Chondrocyte (in vitro differentiated cells): ENCODE measurements at regions not wholly inside any gene's neighbourhood (a gene's known extent, or its start where the extent isn't known, plus 50 kb on each side); places are given as distances from the start of the nearest gene placed in this dataset.
A peak's percentile ranks its signal among the peaks of the same experiment; 100 is the strongest.
"Not testable (repeated sequence)": the region's sequence is repeated elsewhere in the genome, so short reads cannot be mapped to it uniquely, and the experiment has no call there.

Experiments
- DNase-seq: peaks from one replicate; pipeline ENCODE4 v3.0.0; 2021; ENCODE audit warnings: mixed read lengths, low spot score
- H3K27ac Mint-ChIP-seq: one replicate; pipeline ENCODE4 v1.8.0; 2021; ENCODE audit warnings: mild to moderate bottlenecking, moderate library complexity, mixed read lengths; ENCODE audit not compliant: unreplicated experiment
- H3K27me3 Mint-ChIP-seq: 2 replicates; pipeline ENCODE4 v1.8.0; 2021; ENCODE audit warnings: low read depth, mixed read lengths
- H3K36me3 Mint-ChIP-seq: 2 replicates; pipeline ENCODE4 v1.8.0; 2021; ENCODE audit warnings: low read depth, mixed read lengths
- H3K4me1 Mint-ChIP-seq: 2 replicates; pipeline ENCODE4 v1.8.0; 2021; ENCODE audit warnings: low read depth, mild to moderate bottlenecking, mixed read lengths
- H3K4me3 Mint-ChIP-seq: one replicate; pipeline ENCODE4 v1.8.0; 2021; ENCODE audit warnings: mild to moderate bottlenecking, moderate library complexity, mixed read lengths; ENCODE audit not compliant: unreplicated experiment
- H3K9me3 Mint-ChIP-seq: 2 replicates; pipeline ENCODE4 v1.8.0; 2021; ENCODE audit warnings: low read depth, mixed read lengths
- CTCF ChIP-seq: fragments of 200-600 bp; sonication (generic); IDR thresholded peaks from 2 replicates; pipeline ENCODE4 v1.5.0; 2021; ENCODE audit warnings: antibody characterized with exemption, mild to moderate bottlenecking, moderate library complexity

- Mint-ChIP-seq H3K27me3 (no peaks in the 10 kb centered on the region), H3K4me3 (no peak overlapping the region), H3K9me3 (peaks cover 3% of the 10 kb centered on the region), H3K27ac (no peak overlapping the region), H3K4me1 (no peaks in the 10 kb centered on the region), H3K36me3 (peaks cover 2% of the 10 kb centered on the region)
- DNase-seq, result no peak
- no peak for TF ChIP-seq CTCF
Measured at GRCh38 chr14:83913476-83913875, 1616.5 kb upstream of the FLRT2 start.

DNA sequence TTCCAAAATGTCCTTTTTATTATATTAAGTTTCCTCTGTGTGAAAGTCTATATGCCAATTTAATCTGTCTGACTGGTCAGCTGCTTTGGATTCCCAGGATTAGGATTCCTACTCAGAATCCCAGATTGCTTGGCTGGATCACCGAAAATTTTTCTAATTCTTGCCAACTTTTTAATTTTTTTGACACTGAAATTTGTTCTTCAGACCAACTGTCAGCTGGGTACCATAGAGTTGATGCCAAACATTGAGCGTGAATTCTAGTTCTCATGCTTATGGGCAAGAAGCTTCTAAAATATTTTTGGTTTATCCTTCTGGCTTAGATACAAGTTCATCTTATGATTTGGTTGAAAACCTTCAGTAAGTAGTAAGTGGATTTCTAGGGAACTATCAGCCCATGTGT, 1611.4 kb upstream of the FLRT2 start:
- Mint-ChIP-seq H3K4me3 (no peak overlapping the region), H3K4me1 (peaks cover under 1% of the 10 kb centered on the region)

DNA sequence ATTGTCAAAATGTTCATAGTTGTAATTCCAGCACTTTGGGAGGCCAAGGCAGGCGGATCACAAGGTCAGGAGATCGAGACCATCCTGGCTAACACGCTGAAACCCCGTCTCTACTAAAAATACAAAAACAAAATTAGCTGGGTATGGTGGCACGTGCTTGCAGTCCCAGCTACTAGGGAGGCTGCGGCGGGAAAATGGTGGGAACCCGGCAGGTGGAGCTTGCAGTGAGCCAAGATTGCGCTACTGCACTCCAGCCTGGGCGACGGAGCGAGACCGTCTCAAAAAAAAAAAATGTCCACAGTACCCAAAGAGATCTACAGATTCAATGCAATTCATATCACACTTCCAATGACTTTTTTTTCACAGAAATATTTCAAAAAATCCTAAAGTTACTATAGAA, 1610.3 kb upstream of the FLRT2 start:
- DNase-seq, H3K27ac Mint-ChIP-seq, H3K4me1 Mint-ChIP-seq, H3K27me3 Mint-ChIP-seq, H3K9me3 Mint-ChIP-seq, H3K36me3 Mint-ChIP-seq, H3K4me3 Mint-ChIP-seq: not testable (repeated sequence)

More for the DNA sequence above, 1611.4 kb upstream of the FLRT2 start:
- TF ChIP-seq CTCF, result no peak
- Mint-ChIP-seq H3K27ac (no peak overlapping the region), H3K36me3 (peaks cover 2% of the 10 kb centered on the region), H3K9me3 (peaks cover 3% of the 10 kb centered on the region), H3K27me3 (no peaks in the 10 kb centered on the region)
- DNase-seq, result no peak

- H3K4me1 Mint-ChIP-seq, result peaks cover 4% of the 10 kb centered on the region
- no peak for TF ChIP-seq CTCF
- no peak overlapping the region for H3K4me3 Mint-ChIP-seq
- no peaks in the 10 kb centered on the region for H3K27me3 Mint-ChIP-seq
- peaks cover 11% of the 10 kb centered on the region for H3K9me3 Mint-ChIP-seq
- H3K27ac Mint-ChIP-seq, result no peak overlapping the region
- H3K36me3 Mint-ChIP-seq, result no peaks in the 10 kb centered on the region
- DNase-seq, result no peak
Measured at GRCh38 chr14:83923842-83924241, 1606.1 kb upstream of the FLRT2 start.

- DNase-seq, result no peak
- Mint-ChIP-seq H3K27ac (no peak overlapping the region), H3K36me3 (no peaks in the 10 kb centered on the region), H3K4me3 (no peak overlapping the region), H3K9me3 (peaks cover 11% of the 10 kb centered on the region), H3K27me3 (no peaks in the 10 kb centered on the region), H3K4me1 (peaks cover 4% of the 10 kb centered on the region)
- no peak for TF ChIP-seq CTCF
Measured at GRCh38 chr14:83924259-83924658, 1605.7 kb upstream of the FLRT2 start.

DNA sequence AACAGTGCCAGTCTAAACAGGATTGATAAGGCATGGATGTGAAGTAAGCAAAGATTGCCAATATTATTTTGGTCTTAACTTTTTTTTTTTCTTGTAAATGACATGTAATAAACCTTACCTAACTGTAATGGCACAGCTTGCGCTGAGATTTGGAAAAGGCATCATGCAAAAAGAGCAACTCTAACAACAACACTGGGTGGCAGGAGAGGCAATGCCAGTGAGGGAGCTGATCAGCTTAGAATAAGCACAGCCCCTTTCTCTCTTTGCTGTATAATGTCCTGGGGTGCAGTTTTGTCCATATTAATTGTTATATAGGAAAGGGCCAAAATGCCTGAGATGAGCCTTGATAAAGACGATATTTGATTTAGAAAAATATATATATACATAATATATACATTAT, 1589.7 kb upstream of the FLRT2 start:
- peaks cover 19% of the 10 kb centered on the region for H3K9me3 Mint-ChIP-seq
- no peaks in the 10 kb centered on the region for H3K4me1 Mint-ChIP-seq
- DNase-seq, result no peak
- no peak overlapping the region for H3K27ac Mint-ChIP-seq
- TF ChIP-seq CTCF, result peak; percentile 68
- H3K36me3 Mint-ChIP-seq, result peaks cover 7% of the 10 kb centered on the region
- H3K27me3 Mint-ChIP-seq, result no peaks in the 10 kb centered on the region
- H3K4me3 Mint-ChIP-seq, result no peak overlapping the region
